ENCODE measurements at regions not wholly inside any gene's neighbourhood (a gene's known extent, or its start where the extent isn't known, plus 50 kb on each side); places are given as distances from the start of the nearest gene placed in this dataset.

- TF ChIP-seq, protein P1, sequence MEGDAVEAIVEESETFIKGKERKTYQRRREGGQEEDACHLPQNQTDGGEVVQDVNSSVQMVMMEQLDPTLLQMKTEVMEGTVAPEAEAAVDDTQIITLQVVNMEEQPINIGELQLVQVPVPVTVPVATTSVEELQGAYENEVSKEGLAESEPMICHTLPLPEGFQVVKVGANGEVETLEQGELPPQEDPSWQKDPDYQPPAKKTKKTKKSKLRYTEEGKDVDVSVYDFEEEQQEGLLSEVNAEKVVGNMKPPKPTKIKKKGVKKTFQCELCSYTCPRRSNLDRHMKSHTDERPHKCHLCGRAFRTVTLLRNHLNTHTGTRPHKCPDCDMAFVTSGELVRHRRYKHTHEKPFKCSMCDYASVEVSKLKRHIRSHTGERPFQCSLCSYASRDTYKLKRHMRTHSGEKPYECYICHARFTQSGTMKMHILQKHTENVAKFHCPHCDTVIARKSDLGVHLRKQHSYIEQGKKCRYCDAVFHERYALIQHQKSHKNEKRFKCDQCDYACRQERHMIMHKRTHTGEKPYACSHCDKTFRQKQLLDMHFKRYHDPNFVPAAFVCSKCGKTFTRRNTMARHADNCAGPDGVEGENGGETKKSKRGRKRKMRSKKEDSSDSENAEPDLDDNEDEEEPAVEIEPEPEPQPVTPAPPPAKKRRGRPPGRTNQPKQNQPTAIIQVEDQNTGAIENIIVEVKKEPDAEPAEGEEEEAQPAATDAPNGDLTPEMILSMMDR (IDR thresholded peaks at IDR 0.05): no peak
- no peak for TF ChIP-seq POLR2A (IDR thresholded peaks at IDR 0.05)
Measured at GRCh38 chr20:50367104-50367674, 143.0 kb upstream of the PTPN1 start.

All from lower leg skin (tissue), 3 donors.